Chondrocyte (in vitro differentiated cells): ENCODE measurements at regions not wholly inside any gene's neighbourhood (a gene's known extent, or its start where the extent isn't known, plus 50 kb on each side); places are given as distances from the start of the nearest gene placed in this dataset.
"Not testable (repeated sequence)": the region's sequence is repeated elsewhere in the genome, so short reads cannot be mapped to it uniquely, and the experiment has no call there.

Experiments
- DNase-seq: peaks from one replicate; pipeline ENCODE4 v3.0.0; 2021; ENCODE audit warnings: mixed read lengths, low spot score
- H3K27ac Mint-ChIP-seq: one replicate; pipeline ENCODE4 v1.8.0; 2021; ENCODE audit warnings: mild to moderate bottlenecking, moderate library complexity, mixed read lengths; ENCODE audit not compliant: unreplicated experiment
- H3K27me3 Mint-ChIP-seq: 2 replicates; pipeline ENCODE4 v1.8.0; 2021; ENCODE audit warnings: low read depth, mixed read lengths
- H3K36me3 Mint-ChIP-seq: 2 replicates; pipeline ENCODE4 v1.8.0; 2021; ENCODE audit warnings: low read depth, mixed read lengths
- H3K4me1 Mint-ChIP-seq: 2 replicates; pipeline ENCODE4 v1.8.0; 2021; ENCODE audit warnings: low read depth, mild to moderate bottlenecking, mixed read lengths
- H3K4me3 Mint-ChIP-seq: one replicate; pipeline ENCODE4 v1.8.0; 2021; ENCODE audit warnings: mild to moderate bottlenecking, moderate library complexity, mixed read lengths; ENCODE audit not compliant: unreplicated experiment
- H3K9me3 Mint-ChIP-seq: 2 replicates; pipeline ENCODE4 v1.8.0; 2021; ENCODE audit warnings: low read depth, mixed read lengths
- TF ChIP-seq, protein P1 (sequence below): fragments of 200-600 bp; sonication (generic); IDR thresholded peaks from 2 replicates; pipeline ENCODE4 v1.5.0; 2021; ENCODE audit warnings: antibody characterized with exemption, mild to moderate bottlenecking, moderate library complexity

DNA sequence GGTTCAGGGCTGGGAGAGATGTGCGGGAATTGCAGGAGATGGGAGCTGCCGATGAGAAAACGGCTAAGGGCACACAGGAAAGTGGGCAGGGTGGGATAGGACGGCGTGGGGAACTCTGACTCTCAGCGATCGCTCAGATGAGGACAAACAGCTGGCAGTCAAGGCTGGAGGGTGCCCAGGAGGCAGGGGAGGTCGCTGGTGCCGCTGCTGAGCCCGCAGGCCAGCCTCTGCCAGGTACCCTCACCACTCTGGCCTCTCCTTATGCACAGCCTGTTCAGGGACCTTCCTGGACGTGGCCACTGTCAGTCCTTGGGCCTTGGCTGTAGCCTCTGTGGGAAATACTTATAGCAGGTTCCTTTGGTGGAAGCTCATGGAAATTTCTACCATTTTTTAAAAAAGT lies 308.6 kb downstream of the TEX29 start:
- H3K27ac Mint-ChIP-seq = no peak overlapping the region
- no peaks in the 10 kb centered on the region for H3K27me3 Mint-ChIP-seq
- no peak overlapping the region for H3K4me3 Mint-ChIP-seq
- H3K9me3 Mint-ChIP-seq = no peaks in the 10 kb centered on the region
- TF ChIP-seq, protein P1, sequence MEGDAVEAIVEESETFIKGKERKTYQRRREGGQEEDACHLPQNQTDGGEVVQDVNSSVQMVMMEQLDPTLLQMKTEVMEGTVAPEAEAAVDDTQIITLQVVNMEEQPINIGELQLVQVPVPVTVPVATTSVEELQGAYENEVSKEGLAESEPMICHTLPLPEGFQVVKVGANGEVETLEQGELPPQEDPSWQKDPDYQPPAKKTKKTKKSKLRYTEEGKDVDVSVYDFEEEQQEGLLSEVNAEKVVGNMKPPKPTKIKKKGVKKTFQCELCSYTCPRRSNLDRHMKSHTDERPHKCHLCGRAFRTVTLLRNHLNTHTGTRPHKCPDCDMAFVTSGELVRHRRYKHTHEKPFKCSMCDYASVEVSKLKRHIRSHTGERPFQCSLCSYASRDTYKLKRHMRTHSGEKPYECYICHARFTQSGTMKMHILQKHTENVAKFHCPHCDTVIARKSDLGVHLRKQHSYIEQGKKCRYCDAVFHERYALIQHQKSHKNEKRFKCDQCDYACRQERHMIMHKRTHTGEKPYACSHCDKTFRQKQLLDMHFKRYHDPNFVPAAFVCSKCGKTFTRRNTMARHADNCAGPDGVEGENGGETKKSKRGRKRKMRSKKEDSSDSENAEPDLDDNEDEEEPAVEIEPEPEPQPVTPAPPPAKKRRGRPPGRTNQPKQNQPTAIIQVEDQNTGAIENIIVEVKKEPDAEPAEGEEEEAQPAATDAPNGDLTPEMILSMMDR = no peak
- no peaks in the 10 kb centered on the region for H3K36me3 Mint-ChIP-seq
- no peaks in the 10 kb centered on the region for H3K4me1 Mint-ChIP-seq
- no peak for DNase-seq

DNA sequence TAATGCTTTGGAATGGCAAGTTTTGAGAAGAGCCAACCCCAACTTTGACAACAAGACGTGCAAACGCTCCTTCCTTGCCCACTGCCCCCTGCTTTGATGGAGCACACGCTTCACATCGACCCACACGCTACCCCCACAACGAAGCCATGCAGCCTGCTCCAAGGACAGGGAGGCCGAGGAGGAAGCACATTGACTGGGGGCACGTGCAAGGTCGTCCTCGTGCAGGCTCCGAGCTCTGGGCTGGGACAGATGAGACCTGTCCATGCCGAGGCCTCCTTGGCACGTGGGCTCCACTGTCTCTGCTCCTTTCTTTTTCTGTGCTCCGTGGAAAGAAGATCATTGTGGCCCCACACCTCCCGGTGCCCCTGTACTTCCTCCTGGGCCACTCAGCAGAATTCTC lies 309.0 kb downstream of the TEX29 start:
- H3K27me3 Mint-ChIP-seq = no peaks in the 10 kb centered on the region
- H3K9me3 Mint-ChIP-seq = no peaks in the 10 kb centered on the region
- H3K36me3 Mint-ChIP-seq = no peaks in the 10 kb centered on the region
- H3K4me3 Mint-ChIP-seq = no peak overlapping the region
- TF ChIP-seq, protein P1 = no peak
- DNase-seq = no peak
- H3K4me1 Mint-ChIP-seq = no peaks in the 10 kb centered on the region
- no peak overlapping the region for H3K27ac Mint-ChIP-seq

DNA sequence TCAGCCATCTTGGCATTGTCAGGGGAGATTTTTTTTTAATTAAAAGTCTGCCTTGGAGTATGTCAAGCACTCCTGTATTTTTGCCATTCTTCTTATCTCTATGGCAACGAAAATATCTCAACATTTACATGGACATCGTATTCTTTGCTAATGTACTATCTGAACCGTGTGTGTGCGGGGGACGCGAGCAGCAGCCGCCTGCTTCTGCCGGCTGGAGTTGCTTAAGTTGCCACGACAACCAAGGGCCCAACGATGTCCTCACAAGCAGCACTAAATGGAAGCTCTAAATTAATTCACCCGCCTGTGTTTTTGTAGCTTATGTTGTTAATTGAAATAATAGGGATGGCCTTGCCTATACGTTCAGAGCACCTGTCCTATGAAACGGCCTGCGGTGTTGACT lies 309.5 kb downstream of the TEX29 start:
- no peaks in the 10 kb centered on the region for H3K9me3 Mint-ChIP-seq

DNA sequence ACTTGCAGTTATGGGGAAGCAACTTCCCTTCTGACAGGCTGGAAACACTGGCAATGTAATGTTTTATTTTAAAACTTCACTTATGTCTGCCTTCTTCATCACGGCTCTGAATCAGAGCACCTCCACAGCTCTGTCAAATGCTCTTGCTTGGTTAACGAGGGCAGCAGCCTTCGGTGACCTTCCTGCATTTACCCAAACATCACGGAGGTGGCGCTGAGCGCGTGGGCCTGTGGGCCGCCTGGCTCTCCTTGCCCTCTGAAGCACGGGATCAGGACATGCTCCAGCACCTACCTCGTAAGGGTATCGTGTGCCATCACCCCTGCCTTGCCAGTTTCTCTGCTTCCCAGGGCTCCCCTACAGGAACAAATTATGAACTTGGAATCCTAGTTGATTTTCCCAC lies 310.0 kb downstream of the TEX29 start:
- no peaks in the 10 kb centered on the region for H3K27me3 Mint-ChIP-seq
- no peak overlapping the region for H3K27ac Mint-ChIP-seq
- H3K9me3 Mint-ChIP-seq = no peaks in the 10 kb centered on the region
- H3K4me3 Mint-ChIP-seq = no peak overlapping the region
- DNase-seq = no peak
- H3K4me1 Mint-ChIP-seq = no peaks in the 10 kb centered on the region
- H3K36me3 Mint-ChIP-seq = no peaks in the 10 kb centered on the region
- TF ChIP-seq, protein P1 = no peak

More for the DNA sequence above, 309.5 kb downstream of the TEX29 start:
- Mint-ChIP-seq H3K4me1 (no peaks in the 10 kb centered on the region), H3K4me3 (no peak overlapping the region), H3K36me3 (no peaks in the 10 kb centered on the region), H3K27me3 (no peaks in the 10 kb centered on the region), H3K27ac (no peak overlapping the region)
- no peak for DNase-seq
- TF ChIP-seq, protein P1 = no peak

DNA sequence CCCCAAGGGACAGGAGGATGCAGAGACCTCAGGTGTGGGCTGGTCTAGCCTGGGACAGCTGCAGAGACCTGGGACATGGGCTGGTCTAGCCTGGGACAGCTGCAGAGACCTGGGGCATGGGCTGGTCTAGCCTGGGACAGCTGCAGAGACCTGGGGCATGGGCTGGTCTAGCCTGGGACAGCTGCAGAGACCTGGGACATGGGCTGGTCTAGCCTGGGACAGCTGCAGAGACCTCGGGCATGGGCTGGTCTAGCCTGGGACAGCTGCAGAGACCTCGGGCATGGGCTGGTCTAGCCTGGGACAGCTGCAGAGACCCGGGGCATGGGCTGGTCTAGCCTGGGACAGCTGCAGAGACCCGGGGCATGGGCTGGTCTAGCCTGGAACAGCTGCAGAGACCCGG lies 310.8 kb downstream of the TEX29 start:
- H3K4me3 Mint-ChIP-seq, H3K9me3 Mint-ChIP-seq, H3K27me3 Mint-ChIP-seq, H3K27ac Mint-ChIP-seq, DNase-seq, H3K36me3 Mint-ChIP-seq, H3K4me1 Mint-ChIP-seq: not testable (repeated sequence)

DNA sequence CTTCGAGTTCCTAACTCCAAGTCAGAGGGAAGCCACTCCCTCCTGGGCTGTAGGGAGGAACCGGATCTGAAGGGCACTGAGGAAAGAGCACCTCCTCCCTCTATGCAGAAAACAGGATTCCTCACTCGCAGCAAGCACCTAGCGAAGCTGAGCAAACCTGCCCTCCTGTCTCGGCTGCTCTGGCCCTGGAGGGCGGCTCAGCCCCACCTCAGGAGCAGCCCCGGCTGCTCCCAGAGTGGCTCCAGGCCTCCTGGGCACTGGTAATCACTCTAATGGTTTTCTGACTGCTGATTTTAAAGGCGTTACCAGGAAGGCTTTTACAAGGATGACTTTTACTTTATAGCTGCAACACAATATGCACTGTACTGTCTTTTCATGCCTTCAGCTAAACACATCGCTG lies 312.5 kb downstream of the TEX29 start:
- Mint-ChIP-seq H3K36me3 (no peaks in the 10 kb centered on the region), H3K4me3 (no peak overlapping the region), H3K9me3 (no peaks in the 10 kb centered on the region), H3K4me1 (no peaks in the 10 kb centered on the region), H3K27ac (no peak overlapping the region), H3K27me3 (peaks cover 4% of the 10 kb centered on the region)
- TF ChIP-seq, protein P1 = no peak
- DNase-seq = no peak
